Amniotic stem cell (primary cell): ENCODE measurements at regions not wholly inside any gene's neighbourhood (a gene's known extent, or its start where the extent isn't known, plus 50 kb on each side); places are given as distances from the start of the nearest gene placed in this dataset.
"Not testable (repeated sequence)": the region's sequence is repeated elsewhere in the genome, so short reads cannot be mapped to it uniquely, and the experiment has no call there.

ENCODE experiments used
- DNase-seq: peaks from one replicate; lab custom pipeline; 2025; lab: John Stamatoyannopoulos, UW

GRCh38 chr3:86794361-86795065, 196.4 kb downstream of the VGLL3 start:
- DNase-seq = no peak

- DNase-seq = peak; percentile 80
Observed at GRCh38 chr3:86793786-86794185, 197.2 kb downstream of the VGLL3 start.

GRCh38 chr3:86792316-86792715, 198.6 kb downstream of the VGLL3 start:
- DNase-seq = no peak

- no peak for DNase-seq
Observed at GRCh38 chr3:86790884-86791549, 199.9 kb downstream of the VGLL3 start.

GRCh38 chr3:86788371-86788770, 202.6 kb downstream of the VGLL3 start:
- DNase-seq = no peak

- DNase-seq = no peak
Observed at GRCh38 chr3:86787091-86787490, 203.9 kb downstream of the VGLL3 start.

- peak; percentile 15 for DNase-seq
Observed at GRCh38 chr3:86785386-86785785, 205.6 kb downstream of the VGLL3 start.

GRCh38 chr3:86782866-86783265, 208.1 kb downstream of the VGLL3 start:
- DNase-seq = no peak

- no peak for DNase-seq
Observed at GRCh38 chr3:86782286-86782685, 208.7 kb downstream of the VGLL3 start.

- DNase-seq = peak; percentile 16
Observed at GRCh38 chr3:86774082-86774691, 216.8 kb downstream of the VGLL3 start.

- no peak for DNase-seq
Observed at GRCh38 chr3:86772699-86773098, 218.2 kb downstream of the VGLL3 start.

- DNase-seq = no peak
Observed at GRCh38 chr3:86771741-86772512, 219.0 kb downstream of the VGLL3 start.

GRCh38 chr3:86766331-86766730, 224.6 kb downstream of the VGLL3 start:
- no peak for DNase-seq

GRCh38 chr3:86757322-86758179, 233.4 kb downstream of the VGLL3 start:
- DNase-seq = not testable (repeated sequence)

- DNase-seq = no peak
Observed at GRCh38 chr3:86748015-86748414, 242.9 kb downstream of the VGLL3 start.

GRCh38 chr3:86744051-86744450, 246.9 kb downstream of the VGLL3 start:
- DNase-seq = no peak

- no peak for DNase-seq
Observed at GRCh38 chr3:86743233-86743632, 247.7 kb downstream of the VGLL3 start.

- no peak for DNase-seq
Observed at GRCh38 chr3:86740751-86741150, 250.2 kb downstream of the VGLL3 start.

- DNase-seq = no peak
Observed at GRCh38 chr3:86739244-86739643, 251.7 kb downstream of the VGLL3 start.

GRCh38 chr3:86738684-86739083, 252.3 kb downstream of the VGLL3 start:
- no peak for DNase-seq

- DNase-seq = no peak
Observed at GRCh38 chr3:86737517-86737916, 253.4 kb downstream of the VGLL3 start.

- DNase-seq = no peak
Observed at GRCh38 chr3:86733257-86733656, 257.7 kb downstream of the VGLL3 start.
